IMR-90 (cell line): ENCODE measurements at regions not wholly inside any gene's neighbourhood (a gene's known extent, or its start where the extent isn't known, plus 50 kb on each side); places are given as distances from the start of the nearest gene placed in this dataset.

Experiments used
- ATAC-seq: fragments of 200-7000 bp; cut with Tn5 transposase; 2 replicates; pipeline ENCODE4 v1.9.1; 2020; ENCODE audit warnings: low read depth, mild to moderate bottlenecking, moderate library complexity
- BruUV-seq: library from RNA; stranded (reverse); fragments of 400-500 nt; replicated peaks from 2 replicates; lab custom pipeline; 2021; lab: Mats Ljungman, UMichigan
- CTCF ChIA-PET: fragments of 300-600 bp; formaldehyde crosslinking; extraction: SDS; loops from one replicate; lab custom pipeline; 2021; ENCODE audit warnings: antibody characterized with exemption; lab: Yijun Ruan, JAX
- POLR2A ChIA-PET: fragments of 300-600 bp; sonication (Branson Sonifier 250); formaldehyde crosslinking; loops from one replicate; lab custom pipeline; 2022; ENCODE audit warnings: antibody characterized with exemption; ENCODE audit not compliant: unreplicated experiment; lab: Charles Lee
- DNase-seq: peaks from one replicate; pipeline ENCODE4 v3.0.0; 2013
- H2AFZ ChIP-seq: replicated peaks from 2 replicates; pipeline ENCODE3; 2013; ENCODE audit warnings: low read length, mild to moderate bottlenecking; ENCODE audit not compliant: poor library complexity
- H2AK5ac ChIP-seq: 2 replicates; pipeline ENCODE4 v1.6.1; 2013; ENCODE audit warnings: low read depth, low read length, inconsistent platforms
- H2AK9ac ChIP-seq: replicated peaks from 2 replicates; pipeline ENCODE3; 2013; ENCODE audit warnings: mild to moderate bottlenecking, low read depth, low read length, moderate library complexity; ENCODE audit not compliant: poor library complexity
- H2BK120ac ChIP-seq: 2 replicates; pipeline ENCODE4 v1.6.1; 2013; ENCODE audit warnings: low read depth, low read length, inconsistent platforms
- H2BK15ac ChIP-seq: 3 replicates; pipeline ENCODE4 v1.6.1; 2013; ENCODE audit warnings: low read depth, low read length, inconsistent platforms
- H2BK20ac ChIP-seq: 2 replicates; pipeline ENCODE4 v1.6.1; 2013; ENCODE audit warnings: low read depth, mild to moderate bottlenecking, inconsistent platforms, low read length, moderate library complexity
- H2BK5ac ChIP-seq: 2 replicates; pipeline ENCODE4 v1.6.1; 2013; ENCODE audit warnings: mild to moderate bottlenecking, low read depth, low read length, inconsistent platforms; ENCODE audit not compliant: poor library complexity, severe bottlenecking
- H3K14ac ChIP-seq: replicated peaks from 2 replicates; pipeline ENCODE4 v1.6.1; 2013; ENCODE audit warnings: low read depth, low read length, inconsistent platforms
- H3K18ac ChIP-seq: 2 replicates; pipeline ENCODE4 v1.6.1; 2013; ENCODE audit warnings: low read depth, low read length, control low read depth
- H3K23ac ChIP-seq: 2 replicates; pipeline ENCODE4 v1.6.1; 2013; ENCODE audit warnings: low read depth, low read length, inconsistent platforms
- H3K27ac ChIP-seq: 2 replicates; pipeline ENCODE4 v1.5.1; 2013; ENCODE audit warnings: mild to moderate bottlenecking, control low read depth, low read length; ENCODE audit not compliant: insufficient read depth
- H3K27me3 ChIP-seq: 2 replicates; pipeline ENCODE4 v1.6.1; 2013; ENCODE audit warnings: low read length; ENCODE audit not compliant: control insufficient read depth, insufficient read depth
- H3K36me3 ChIP-seq: 2 replicates; pipeline ENCODE4 v1.6.1; 2013; ENCODE audit warnings: low read length, mixed read lengths; ENCODE audit not compliant: control insufficient read depth, insufficient read depth
- H3K4ac ChIP-seq: 2 replicates; pipeline ENCODE4 v1.6.1; 2013; ENCODE audit warnings: low read depth, low read length, inconsistent platforms
- H3K4me1 ChIP-seq: 2 replicates; pipeline ENCODE4 v1.6.1; 2013; ENCODE audit warnings: low read length, mixed read lengths; ENCODE audit not compliant: control insufficient read depth, insufficient read depth
- H3K4me2 ChIP-seq: 2 replicates; pipeline ENCODE4 v1.6.1; 2013; ENCODE audit warnings: low read depth, mild to moderate bottlenecking, control low read depth, low read length, moderate library complexity
- H3K4me3 ChIP-seq: 2 replicates; pipeline ENCODE4 v1.5.1; 2013; ENCODE audit warnings: low read depth, mild to moderate bottlenecking, control low read depth, low read length, moderate library complexity; ENCODE audit not compliant: insufficient read depth
- H3K56ac ChIP-seq: 2 replicates; pipeline ENCODE4 v1.6.1; 2013; ENCODE audit warnings: low read length, inconsistent platforms; ENCODE audit not compliant: insufficient read depth; ENCODE audit errors: extremely low read depth
- H3K79me1 ChIP-seq, 2 experiments: 2 replicates each; pipeline ENCODE4 v1.6.1; 2013; ENCODE audit warnings: low read length in 2 of 2, inconsistent platforms in 1 of 2, low read depth in 1 of 2
- H3K9ac ChIP-seq: 2 replicates; pipeline ENCODE4 v1.6.1; 2013; ENCODE audit warnings: low read depth, low read length, control low read depth
- H3K9me1 ChIP-seq: 2 replicates; pipeline ENCODE4 v1.6.1; 2013; ENCODE audit warnings: low read length, inconsistent platforms; ENCODE audit not compliant: insufficient read depth
- H3K9me3 ChIP-seq: 2 replicates; pipeline ENCODE4 v1.6.1; 2013; ENCODE audit warnings: low read length; ENCODE audit not compliant: control insufficient read depth, insufficient read depth
- H4K20me1 ChIP-seq: 2 replicates; pipeline ENCODE4 v1.6.1; 2013; ENCODE audit warnings: low read length, inconsistent platforms; ENCODE audit not compliant: insufficient read depth
- H4K5ac ChIP-seq: 2 replicates; pipeline ENCODE4 v1.6.1; 2013; ENCODE audit warnings: mild to moderate bottlenecking, low read depth, low read length, control low read depth
- H4K8ac ChIP-seq, 2 experiments: 2 replicates each; pipeline ENCODE4 v1.6.1; 2013; ENCODE audit warnings: low read depth in 2 of 2, low read length in 2 of 2, control low read depth in 1 of 2, inconsistent platforms in 1 of 2
- H4K91ac ChIP-seq: 2 replicates; pipeline ENCODE4 v1.6.1; 2013; ENCODE audit warnings: low read depth, low read length, inconsistent platforms; ENCODE audit not compliant: insufficient read depth
- BHLHE40 ChIP-seq: fragments of 150-350 bp; IDR thresholded peaks from 2 replicates; pipeline ENCODE4 v1.6.1; 2016; ENCODE audit warnings: mild to moderate bottlenecking, low read depth, low read length
- CEBPB ChIP-seq: IDR thresholded peaks from 2 replicates; pipeline ENCODE4 v1.6.1; 2012; ENCODE audit warnings: low read depth, low read length, improper control_type of control experiment
- CHD1 ChIP-seq: IDR thresholded peaks from 2 replicates; pipeline ENCODE4 v1.6.1; 2012; ENCODE audit warnings: low read depth, low read length, improper control_type of control experiment
- CTCF ChIP-seq: conservative IDR thresholded peaks from 2 replicates; pipeline ENCODE4 v1.5.1; 2012; ENCODE audit warnings: mild to moderate bottlenecking, low read depth, low read length, improper control_type of control experiment
- ELK1 ChIP-seq: fragments of 150-350 bp; IDR thresholded peaks from 2 replicates; pipeline ENCODE4 v1.6.1; 2016; ENCODE audit warnings: low read depth, mild to moderate bottlenecking, low read length, moderate library complexity, borderline replicate concordance
- FOS ChIP-seq: fragments of 150-350 bp; IDR thresholded peaks from 2 replicates; pipeline ENCODE4 v1.6.1; 2016; ENCODE audit warnings: low read depth, low read length
- MAFK ChIP-seq: IDR thresholded peaks from 2 replicates; pipeline ENCODE4 v1.6.1; 2012; ENCODE audit warnings: low read depth, low read length, improper control_type of control experiment
- MAZ ChIP-seq: IDR thresholded peaks from 2 replicates; pipeline ENCODE4 v1.6.1; 2012; ENCODE audit warnings: low read depth, mild to moderate bottlenecking, low read length, improper control_type of control experiment, moderate library complexity, borderline replicate concordance
- MXI1 ChIP-seq: IDR thresholded peaks from 2 replicates; pipeline ENCODE4 v1.6.1; 2012; ENCODE audit warnings: low read depth, mild to moderate bottlenecking, low read length, moderate library complexity, borderline replicate concordance
- NFE2L2 ChIP-seq: fragments of 150-350 bp; IDR thresholded peaks from 2 replicates; pipeline ENCODE4 v1.6.1; 2016; ENCODE audit warnings: low read depth, mild to moderate bottlenecking, low read length
- POLR2A ChIP-seq: IDR thresholded peaks from 2 replicates; pipeline ENCODE4 v1.6.1; 2012; ENCODE audit warnings: mild to moderate bottlenecking, low read depth, low read length
- RAD21 ChIP-seq: IDR thresholded peaks from 2 replicates; pipeline ENCODE4 v1.6.1; 2012; ENCODE audit warnings: low read length, improper control_type of control experiment
- RCOR1 ChIP-seq: IDR thresholded peaks from 2 replicates; pipeline ENCODE4 v1.6.1; 2012; ENCODE audit warnings: mild to moderate bottlenecking, low read length, improper control_type of control experiment; ENCODE audit not compliant: insufficient replicate concordance
- RFX5 ChIP-seq: IDR thresholded peaks from 2 replicates; pipeline ENCODE4 v1.8.0; 2012; ENCODE audit warnings: low read depth, mild to moderate bottlenecking, low read length, moderate library complexity
- SMC3 ChIP-seq: fragments of 150-350 bp; IDR thresholded peaks from 2 replicates; pipeline ENCODE4 v1.6.1; 2016; ENCODE audit warnings: low read depth, mild to moderate bottlenecking, antibody characterized with exemption, low read length, moderate library complexity
- USF2 ChIP-seq: fragments of 150-350 bp; IDR thresholded peaks from 2 replicates; pipeline ENCODE4 v1.6.1; 2017; ENCODE audit warnings: mild to moderate bottlenecking, antibody characterized with exemption, low read length, low read depth
- WGBS, 2 experiments: methylation state at CpG; one replicate each; pipeline versions ENCODE4 v1.1.5 to v1.1.7; 2013; ENCODE audit warnings: missing lambda C conversion rate in 2 of 2; ENCODE audit not compliant: insufficient read length in 1 of 2; ENCODE audit errors: extremely low coverage in 2 of 2; 5-methylcytosine and 5-hydroxymethylcytosine counted together
- dilution Hi-C: fragments of 300-500 bp; cut with HindIII; formaldehyde crosslinking; loops from one replicate; pipeline ENCODE4 v1.14.3; 2018; ENCODE audit warnings: low sequenced_read_pairs; ENCODE audit not compliant: unreplicated experiment
- in situ Hi-C: fragments of 300-500 bp; cut with MboI; formaldehyde crosslinking; loops from 3 replicates; pipeline ENCODE4 v1.14.3; 2019; ENCODE audit warnings: low sequenced_read_pairs, inconsistent platforms, mixed read lengths
- intact Hi-C: fragments of 100-400 bp; cut with micrococcal nuclease; formaldehyde crosslinking; loops from 2 replicates; pipeline ENCODE4 v1.10.0; 2022

- H2AK9ac ChIP-seq, result no peak overlapping the region
Measured at GRCh38 chr13:109998037-109998436, 211.7 kb upstream of the IRS2 start.

More at GRCh38 chr13:109998037-109998436, 211.7 kb upstream of the IRS2 start:
- H2BK15ac ChIP-seq, result no peak overlapping the region
- no peak overlapping the region for H2AK5ac ChIP-seq
- no peak overlapping the region for H4K5ac ChIP-seq
- no peak overlapping the region for H3K23ac ChIP-seq
- no peak for TF ChIP-seq NFE2L2
- no peak for TF ChIP-seq ELK1
- TF ChIP-seq RFX5, result no peak
- no peak for TF ChIP-seq BHLHE40
- TF ChIP-seq MAZ, result no peak
- TF ChIP-seq MAFK, result no peak
- no peak for TF ChIP-seq USF2
- TF ChIP-seq FOS, result no peak
- TF ChIP-seq SMC3, result no peak
- TF ChIP-seq MXI1, result no peak
- TF ChIP-seq POLR2A, result no peak
- no peak for TF ChIP-seq CTCF
- no peak for TF ChIP-seq CEBPB
- no peak for TF ChIP-seq RAD21
- no peak for TF ChIP-seq CHD1
- TF ChIP-seq RCOR1, result no peak
- no peak overlapping the region for H2BK120ac ChIP-seq
- no peaks in the 10 kb centered on the region for H3K9me3 ChIP-seq
- no peak overlapping the region for H3K56ac ChIP-seq
- no peak overlapping the region for H3K27ac ChIP-seq
- CTCF ChIA-PET, result no interaction called here
- dilution Hi-C loops, result no loop called here
- no peak overlapping the region for H2AFZ ChIP-seq
- DNase-seq, result no peak
- H3K18ac ChIP-seq, result peak overlapping the region; percentile 11; the same call in 1 of the 2 replicates
- H3K4ac ChIP-seq, result no peak overlapping the region
- no peak overlapping the region for H4K8ac ChIP-seq
- H3K36me3 ChIP-seq, result no peaks in the 10 kb centered on the region
- no peak overlapping the region for H3K4me3 ChIP-seq
- H4K20me1 ChIP-seq, result no peaks in the 10 kb centered on the region
- no peak overlapping the region for H3K14ac ChIP-seq
- H4K91ac ChIP-seq, result no peak overlapping the region
- H3K9ac ChIP-seq, result no peak overlapping the region
- H2BK20ac ChIP-seq, result no peak overlapping the region
- in situ Hi-C loops, result no loop called here
- no peak for ATAC-seq
- no peaks in the 10 kb centered on the region for H3K27me3 ChIP-seq
- 100% methylated on average over 1 of the region's 1 CpG; no CpG with 5 or more reads in 1 of the 2 experiments for whole genome bisulfite sequencing, 2 experiments
- intact Hi-C loops, result loop anchor here (5.0 kb wide), 1 partner anchor 109 kb away; no protein-coding TSS in a partner anchor
- no peak overlapping the region for H3K4me2 ChIP-seq
- POLR2A ChIA-PET, result no interaction called here
- H3K4me1 ChIP-seq, result peaks cover 20% of the 10 kb centered on the region
- H3K79me1 ChIP-seq, result no peaks in the 10 kb centered on the region
- H2BK5ac ChIP-seq, result no peak overlapping the region
- H3K9me1 ChIP-seq, result peaks cover 16% of the 10 kb centered on the region
- no TSS peak for BruUV-seq
